ENCODE measurements at regions not wholly inside any gene's neighbourhood (a gene's known extent, or its start where the extent isn't known, plus 50 kb on each side); places are given as distances from the start of the nearest gene placed in this dataset.

- TF ChIP-seq CTCF (IDR thresholded peaks at IDR 0.05) (no peak), POLR2A (IDR thresholded peaks at IDR 0.05) (no peak)
Measured at GRCh38 chr2:14255135-14255820, 377.2 kb upstream of the LRATD1 start.

All from vagina (tissue), 2 donors.